HT-29 (cell line): ENCODE measurements at regions not wholly inside any gene's neighbourhood (a gene's known extent, or its start where the extent isn't known, plus 50 kb on each side); places are given as distances from the start of the nearest gene placed in this dataset.
"Not testable (repeated sequence)": the region's sequence is repeated elsewhere in the genome, so short reads cannot be mapped to it uniquely, and the experiment has no call there.

Experiments
- DNase-seq: peaks from one replicate; pipeline ENCODE4 v3.0.0-alpha.2; 2015; ENCODE audit warnings: low spot score

DNA sequence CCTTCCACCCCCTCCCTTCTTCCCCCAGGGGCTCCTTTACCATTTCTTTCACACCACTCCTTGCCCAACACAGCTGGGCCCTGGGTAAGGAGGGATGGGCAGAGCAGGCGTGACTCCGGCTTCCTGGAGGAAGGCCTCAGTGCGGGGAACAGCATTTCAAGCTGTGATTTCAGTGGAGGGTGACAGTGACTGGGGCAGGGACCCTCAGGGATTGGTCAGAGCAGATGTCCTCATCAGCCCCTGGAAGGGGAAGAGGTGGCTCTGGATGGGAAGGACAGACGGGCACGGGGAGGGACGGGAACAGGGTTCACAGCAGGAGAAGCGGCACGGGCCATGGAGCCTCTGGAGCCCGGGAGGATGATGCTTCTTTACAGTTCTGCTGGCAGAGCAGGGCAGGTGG, 130.8 kb upstream of the TWIST2 start:
- no peak for DNase-seq

DNA sequence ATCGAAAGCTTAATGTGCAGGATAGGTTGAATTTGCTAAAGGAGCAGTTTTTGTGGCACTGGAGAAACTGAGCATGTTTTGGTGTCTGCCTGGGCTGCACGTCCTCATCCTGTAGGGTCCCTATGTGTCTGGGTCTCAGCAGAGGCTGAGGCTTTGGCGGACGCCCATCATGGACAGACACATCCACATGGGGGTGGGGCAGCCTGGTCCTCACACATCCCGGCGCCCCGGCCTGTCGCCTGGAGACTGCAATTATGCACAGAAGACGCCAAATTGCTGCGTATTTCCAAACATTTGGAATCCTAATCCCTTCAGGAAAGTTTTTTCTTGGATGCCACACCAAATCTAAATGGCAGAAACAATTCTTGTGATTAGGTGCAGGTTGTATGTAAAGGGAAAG, 128.2 kb upstream of the TWIST2 start:
- no peak for DNase-seq

DNA sequence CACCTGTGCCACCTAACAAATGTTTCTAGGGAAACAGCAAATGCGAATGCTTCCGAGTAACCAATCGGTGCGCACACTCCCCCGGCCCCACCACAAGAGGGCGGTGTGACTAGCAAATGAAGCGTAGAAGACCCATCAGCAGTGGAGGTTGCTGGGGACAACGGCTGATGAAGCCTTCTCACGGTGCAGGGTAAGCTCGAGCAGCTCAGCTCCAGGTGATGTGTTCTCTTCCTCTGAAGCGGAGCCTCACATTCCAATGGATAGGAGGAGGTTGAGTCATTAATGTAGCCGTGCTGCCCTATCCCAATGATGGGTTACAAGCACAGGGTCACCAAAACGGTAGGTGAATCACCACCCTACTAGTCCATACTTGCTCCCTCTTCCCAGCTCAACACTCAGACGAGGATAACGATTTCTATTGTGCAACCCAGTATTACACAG, 127.6 kb upstream of the TWIST2 start:
- DNase-seq: peak; percentile 82

DNA sequence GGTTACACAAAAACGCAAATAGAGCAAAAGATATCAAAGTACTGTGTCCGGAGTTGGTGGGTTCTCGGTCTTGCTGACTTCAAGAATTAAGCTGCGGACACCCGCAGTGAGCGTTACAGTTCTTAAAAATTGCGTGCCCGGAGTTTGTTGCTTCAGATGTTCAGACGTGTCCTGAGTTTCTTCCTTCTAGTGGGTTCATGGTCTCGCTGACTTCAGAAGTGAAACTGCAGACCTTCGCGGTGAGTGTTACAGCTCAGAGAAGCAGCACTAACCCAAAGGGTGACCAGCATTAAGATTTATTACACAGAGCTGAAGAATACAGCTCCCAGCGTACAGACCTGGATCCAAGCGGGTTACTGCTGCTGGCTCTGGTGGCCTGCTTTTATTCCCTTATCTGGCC, 125.7 kb upstream of the TWIST2 start:
- DNase-seq: no peak

DNA sequence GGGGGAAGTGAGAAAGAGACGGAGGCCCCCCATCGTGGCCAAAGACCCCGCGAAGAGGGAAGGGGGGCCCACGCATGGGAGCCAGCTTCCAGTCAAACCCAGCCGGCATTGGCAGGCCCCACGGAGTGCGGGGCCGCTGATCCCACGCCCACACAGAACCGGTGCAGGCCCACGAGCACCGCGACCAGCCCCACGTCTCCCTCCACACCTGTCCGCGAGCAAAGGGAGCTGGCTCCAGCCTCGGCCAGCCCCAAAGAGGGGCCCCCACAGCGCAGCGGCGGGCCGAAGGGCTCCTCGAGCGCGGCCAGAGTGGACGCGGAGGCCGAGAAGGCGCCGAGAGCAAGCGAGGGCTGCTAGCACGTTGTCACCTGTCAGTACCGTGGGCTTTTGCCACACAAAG, 125.0 kb upstream of the TWIST2 start:
- DNase-seq: no peak

DNA sequence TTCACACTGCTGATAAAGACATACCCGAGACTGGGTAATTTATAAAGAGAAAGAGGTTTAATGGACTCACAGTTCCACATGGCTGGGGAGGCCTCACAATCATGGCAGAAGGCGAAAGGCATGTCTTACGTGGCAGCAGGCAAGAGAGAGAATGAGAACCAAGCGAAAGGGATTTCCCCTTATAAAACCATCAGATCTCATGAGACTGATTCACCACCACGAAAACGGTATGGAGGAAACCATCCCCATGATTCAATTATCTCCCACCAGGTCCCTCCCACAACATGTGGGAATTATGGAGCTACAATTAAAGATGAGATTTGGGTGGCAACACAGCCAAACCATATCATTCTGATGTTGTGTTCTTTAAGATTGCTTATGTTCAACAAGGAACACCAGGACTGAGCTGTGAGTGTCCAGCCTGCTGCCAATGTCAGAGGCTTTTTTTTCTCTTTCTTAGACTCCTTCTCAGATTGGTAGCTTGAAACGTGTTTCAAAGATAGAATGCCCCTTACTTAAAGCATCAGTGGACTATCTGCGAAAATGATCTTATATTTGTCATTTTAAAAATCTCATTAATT, 124.1 kb upstream of the TWIST2 start:
- not testable (repeated sequence) for DNase-seq

DNA sequence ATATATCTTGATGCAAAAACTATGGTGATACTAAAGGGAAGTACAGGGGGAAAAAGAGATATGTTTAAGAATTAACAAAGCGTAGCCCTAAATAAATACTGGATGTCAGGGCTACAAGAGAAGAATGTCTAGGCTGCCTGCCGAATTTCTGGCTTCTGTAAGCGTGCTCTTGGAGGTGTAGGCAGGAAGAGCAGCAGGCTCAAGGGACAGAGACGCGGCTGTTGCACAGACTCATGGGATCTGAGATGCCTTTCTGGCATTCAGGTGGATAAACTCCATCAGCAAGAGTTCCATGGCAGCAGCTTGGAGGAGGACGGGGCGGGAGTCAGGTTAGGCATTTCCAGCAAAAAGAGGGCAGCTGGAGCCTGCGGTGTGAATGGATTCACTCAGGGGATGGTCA, 123.2 kb upstream of the TWIST2 start:
- DNase-seq: no peak

- DNase-seq: no peak
These were observed 122.6 kb upstream of the TWIST2 start for GRCh38 chr2:238725298-238725697.

- DNase-seq: no peak
These were observed 121.0 kb upstream of the TWIST2 start for GRCh38 chr2:238726670-238727584.

- no peak for DNase-seq
These were observed 120.1 kb upstream of the TWIST2 start for GRCh38 chr2:238727585-238728329.

GRCh38 chr2:238728330-238729260, 119.3 kb upstream of the TWIST2 start:
- DNase-seq: no peak

GRCh38 chr2:238729261-238729935, 118.5 kb upstream of the TWIST2 start:
- DNase-seq: no peak

DNA sequence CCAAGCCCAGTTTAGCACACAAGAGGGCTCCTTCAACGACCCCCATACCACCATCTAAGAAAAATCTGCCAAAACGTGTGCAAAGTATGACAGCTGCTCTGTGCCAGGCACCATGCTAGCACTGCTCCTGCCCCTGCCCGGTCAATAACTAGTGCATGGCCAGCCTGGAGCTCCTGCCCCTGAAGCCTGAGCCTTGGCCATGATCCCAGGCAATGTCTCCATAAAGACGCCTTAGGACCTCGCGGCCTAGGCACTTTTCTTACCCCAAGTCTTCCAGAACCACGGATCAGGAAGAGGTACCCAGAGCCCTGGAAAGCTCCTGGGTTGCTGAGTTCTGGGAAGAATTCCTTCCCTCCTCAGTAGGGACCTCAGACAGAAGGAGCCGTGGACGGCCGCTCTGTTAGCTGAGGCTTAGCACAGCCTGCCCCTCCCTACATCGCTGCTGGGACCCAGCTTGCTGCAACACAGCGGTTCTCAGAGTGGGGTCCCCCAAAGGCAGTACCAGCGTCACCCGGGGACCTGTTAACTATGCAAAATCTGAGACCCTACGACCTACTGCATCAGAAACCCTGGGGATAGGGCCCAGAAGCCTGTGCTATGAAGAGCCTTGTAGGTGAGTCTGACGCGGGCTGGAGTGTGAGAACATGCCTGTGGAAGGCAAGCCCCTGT, 117.8 kb upstream of the TWIST2 start:
- no peak for DNase-seq

- DNase-seq: no peak
These were observed 117.0 kb upstream of the TWIST2 start for GRCh38 chr2:238730881-238731280.

DNA sequence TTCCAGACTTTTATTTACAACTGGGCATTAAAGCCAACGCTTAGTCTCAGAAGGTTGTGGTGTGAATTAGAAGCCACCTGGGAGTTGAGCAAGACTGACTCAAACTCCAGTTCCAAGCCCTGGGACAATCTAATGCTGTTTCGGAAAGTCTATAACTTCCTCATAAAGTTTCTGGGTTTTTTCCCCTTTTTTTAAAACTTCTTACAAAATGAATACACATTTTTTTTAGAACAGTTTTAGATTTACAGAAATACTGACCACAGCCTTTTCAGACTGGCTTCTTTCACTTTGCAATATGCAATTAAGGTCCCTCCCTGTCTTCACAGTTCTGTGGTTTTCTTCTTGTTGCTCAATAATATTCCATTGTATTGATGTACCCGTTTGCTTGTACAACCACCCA, 115.9 kb upstream of the TWIST2 start:
- no peak for DNase-seq

DNA sequence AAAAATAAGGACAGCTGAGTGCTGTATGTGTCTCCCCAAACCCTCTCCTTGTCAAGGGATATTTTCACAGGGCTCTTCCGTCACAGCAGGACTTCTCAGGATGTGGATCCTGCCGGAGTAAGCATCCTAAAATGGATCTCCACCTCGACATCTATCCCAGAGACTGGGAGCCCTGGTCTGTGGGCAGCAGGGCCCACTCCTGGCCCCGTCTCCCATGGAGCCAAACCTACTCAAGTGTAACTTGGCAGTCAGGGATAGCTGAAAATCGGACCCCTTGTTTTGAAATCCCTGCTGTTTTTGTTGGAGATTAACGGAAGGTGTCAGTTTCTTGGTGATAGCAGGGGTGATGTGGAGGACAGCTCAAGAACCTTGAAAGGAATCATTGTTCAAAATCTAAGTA, 109.0 kb upstream of the TWIST2 start:
- no peak for DNase-seq

- no peak for DNase-seq
These were observed 108.2 kb upstream of the TWIST2 start for GRCh38 chr2:238739668-238740067.

- DNase-seq: no peak
These were observed 106.6 kb upstream of the TWIST2 start for GRCh38 chr2:238741277-238741676.

DNA sequence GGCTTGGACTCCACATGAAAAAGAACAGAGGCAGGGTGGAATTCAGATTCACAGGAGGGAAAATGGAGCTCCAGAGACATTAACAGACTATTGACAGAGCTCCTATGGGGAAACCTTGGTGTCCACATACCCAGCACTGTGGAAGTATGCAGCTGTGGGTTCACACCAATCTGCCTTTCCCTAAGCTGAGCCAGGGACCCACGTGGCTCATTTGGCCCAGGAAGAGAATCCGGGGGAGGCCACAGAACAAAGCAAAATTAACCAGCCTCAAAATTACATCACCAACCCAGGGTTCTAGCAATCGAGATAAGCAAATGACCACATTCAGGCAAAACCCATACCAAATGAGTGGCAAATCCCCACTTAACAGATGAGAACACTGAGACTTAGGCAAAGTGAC, 105.8 kb upstream of the TWIST2 start:
- DNase-seq: no peak

DNA sequence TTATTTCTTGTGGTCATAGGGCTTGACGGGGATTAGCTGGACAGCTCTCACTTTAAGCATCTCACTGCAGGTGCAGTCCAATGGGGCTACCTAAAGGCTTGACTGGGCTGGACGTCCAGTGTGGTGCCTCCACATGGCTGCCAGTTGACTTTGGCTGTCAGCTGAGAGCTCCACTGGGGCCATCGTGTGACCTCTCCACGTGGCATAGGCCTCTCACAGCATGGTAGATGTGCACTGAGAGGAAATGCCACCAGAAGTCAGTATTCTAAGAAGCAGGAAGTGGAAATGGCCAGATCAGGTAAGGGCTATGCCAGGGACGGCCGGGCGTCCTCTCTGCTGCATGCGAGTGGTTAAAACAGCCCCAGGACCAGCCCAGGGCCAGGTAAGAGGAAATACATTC, 105.2 kb upstream of the TWIST2 start:
- no peak for DNase-seq
